Adrenal gland (tissue), 9 donors: ENCODE measurements at regions not wholly inside any gene's neighbourhood (a gene's known extent, or its start where the extent isn't known, plus 50 kb on each side); places are given as distances from the start of the nearest gene placed in this dataset.

Experiments used
- DNase-seq, 7 donors: peaks; one replicate each; pipeline ENCODE4 v3.0.0-alpha.2; 2019 to 2020
- H3K27ac ChIP-seq, 5 donors: fragments of 200-600 bp; sonication (generic) in 4 of 5; 1 replicate in 3 of 5; 2 replicates in 2 of 5; pipeline versions ENCODE4 v1.5.1 to v1.8.0; 2016 to 2020; ENCODE audit warnings: mild to moderate bottlenecking in 1 of 5
- H3K27me3 ChIP-seq: fragments of 200-600 bp; 2 replicates; pipeline ENCODE4 v1.8.0; 2021
- H3K36me3 ChIP-seq, 2 donors: fragments of 200-600 bp; replicated peaks in 1 of 2; 1 replicate in 1 of 2; 2 replicates in 1 of 2; pipeline versions ENCODE4 v1.5.1 to v1.8.0; 2018 to 2022
- H3K4me1 ChIP-seq, 2 donors: fragments of 200-600 bp; replicated peaks in 1 of 2; 1 replicate in 1 of 2; 2 replicates in 1 of 2; pipeline versions ENCODE4 v1.5.1 to v1.8.0; 2018 to 2021
- H3K4me3 ChIP-seq, 4 donors: fragments of 200-600 bp; sonication (generic) in 3 of 4; one replicate each; pipeline ENCODE4 v1.5.1; 2016 to 2018
- H3K9me3 ChIP-seq, 3 donors: fragments of 200-600 bp; sonication (generic) in 1 of 3; replicated peaks in 1 of 3; 1 replicate in 2 of 3; 2 replicates in 1 of 3; pipeline versions ENCODE4 v1.5.1 to v1.8.0; 2016 to 2021
- POLR2A ChIP-seq, 2 donors: fragments of 450-650 bp; IDR thresholded peaks; one replicate each; pipeline ENCODE4 v1.6.1; 2017; ENCODE audit warnings: antibody characterized with exemption in 2 of 2, mild to moderate bottlenecking in 2 of 2, moderate library complexity in 1 of 2
- WGBS, 4 donors: extraction: QIAGEN DNeasy Blood & Tissue Kit in 2 of 4; methylation state at CpG; one replicate each; pipeline versions ENCODE4 v1.1.5 to v1.1.7; 2013 to 2017; 5-methylcytosine and 5-hydroxymethylcytosine counted together
- intact Hi-C, 2 donors: fragments of 100-400 bp; cut with DNase I; formaldehyde crosslinking; loops; one replicate each; pipeline versions ENCODE4 v1.14.1 to v1.15.0; 2022 to 2023
- TF ChIP-seq, protein P1 (sequence below), 6 experiments: fragments of 450-650 bp in 4 of 6; fragments of 200-600 bp in 2 of 6; sonication (generic) in 1 of 6; IDR thresholded peaks; 1 replicate in 5 of 6; 2 replicates in 1 of 6; pipeline versions ENCODE4 v1.5.1 to v1.8.0; 2016 to 2021; ENCODE audit warnings: antibody characterized with exemption in 6 of 6, mild to moderate bottlenecking in 2 of 6, moderate library complexity in 1 of 6
- donor health status: healthy with polysubstance abuse.
- donor health status: Bipolar disorder and iron deficiency.
- donor health status: DM: yes; HTN: yes; CAD: no.
- donor health status: DM: no; HTN: no; CAD: no.
- donor health status: DM: no; HTN: no; CAD: no.

DNA sequence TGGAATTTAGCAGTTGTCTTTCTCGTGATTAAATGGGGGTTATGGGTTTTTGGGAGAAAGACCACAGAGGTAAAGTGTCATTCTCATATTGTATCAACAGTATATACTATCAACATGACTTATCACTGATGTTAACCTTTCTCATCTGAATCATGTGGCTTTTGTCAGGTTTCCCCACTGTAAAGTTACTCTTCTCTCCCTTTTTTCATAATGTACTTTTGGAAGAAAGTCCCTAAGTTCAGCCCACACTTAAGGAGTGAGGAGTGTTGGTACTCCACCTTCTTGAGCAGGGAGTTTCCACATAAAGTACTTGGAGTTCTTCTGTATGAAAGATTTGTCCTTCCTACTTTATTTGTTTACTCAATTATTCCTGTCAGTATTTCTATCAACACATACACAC, 169.9 kb downstream of the ZNF330 start:
- Histone ChIP-seq H3K4me3 (no peak overlapping the region), H3K4me1 (no peaks in the 10 kb centered on the region), H3K9me3 (no peaks in the 10 kb centered on the region), H3K27ac (no peak overlapping the region), H3K36me3 (no peaks in the 10 kb centered on the region), H3K27me3 (no peaks in the 10 kb centered on the region)
- DNase-seq, result no peak
- TF ChIP-seq, protein P1, sequence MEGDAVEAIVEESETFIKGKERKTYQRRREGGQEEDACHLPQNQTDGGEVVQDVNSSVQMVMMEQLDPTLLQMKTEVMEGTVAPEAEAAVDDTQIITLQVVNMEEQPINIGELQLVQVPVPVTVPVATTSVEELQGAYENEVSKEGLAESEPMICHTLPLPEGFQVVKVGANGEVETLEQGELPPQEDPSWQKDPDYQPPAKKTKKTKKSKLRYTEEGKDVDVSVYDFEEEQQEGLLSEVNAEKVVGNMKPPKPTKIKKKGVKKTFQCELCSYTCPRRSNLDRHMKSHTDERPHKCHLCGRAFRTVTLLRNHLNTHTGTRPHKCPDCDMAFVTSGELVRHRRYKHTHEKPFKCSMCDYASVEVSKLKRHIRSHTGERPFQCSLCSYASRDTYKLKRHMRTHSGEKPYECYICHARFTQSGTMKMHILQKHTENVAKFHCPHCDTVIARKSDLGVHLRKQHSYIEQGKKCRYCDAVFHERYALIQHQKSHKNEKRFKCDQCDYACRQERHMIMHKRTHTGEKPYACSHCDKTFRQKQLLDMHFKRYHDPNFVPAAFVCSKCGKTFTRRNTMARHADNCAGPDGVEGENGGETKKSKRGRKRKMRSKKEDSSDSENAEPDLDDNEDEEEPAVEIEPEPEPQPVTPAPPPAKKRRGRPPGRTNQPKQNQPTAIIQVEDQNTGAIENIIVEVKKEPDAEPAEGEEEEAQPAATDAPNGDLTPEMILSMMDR (IDR thresholded peaks at IDR 0.05), result no peak
- no peak for TF ChIP-seq POLR2A (IDR thresholded peaks at IDR 0.05)
- 45 to 58% (median 53%) methylated on average over 1 of the region's 1 CpG for WGBS, 4 donors
- intact Hi-C loops, result no loop called here

DNA sequence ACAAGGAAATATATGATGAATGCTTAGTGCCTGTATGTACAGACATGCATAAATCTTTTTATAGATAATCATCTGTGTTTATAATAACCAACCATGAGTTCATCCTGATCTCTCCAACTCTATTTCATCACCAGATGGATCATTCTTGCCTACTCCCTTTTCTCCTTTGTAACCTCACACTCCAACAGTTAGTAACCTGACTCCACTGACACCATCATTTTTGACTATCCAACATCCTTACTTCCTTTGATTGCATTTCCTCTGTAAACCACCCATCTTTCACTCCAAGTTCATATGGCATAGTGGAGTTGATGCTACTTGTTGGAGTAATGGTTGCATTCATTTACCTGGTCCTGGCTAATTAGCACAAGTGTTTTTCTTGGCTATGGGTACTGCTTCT, 170.6 kb downstream of the ZNF330 start:
- H3K36me3 ChIP-seq, result no peaks in the 10 kb centered on the region
- no peaks in the 10 kb centered on the region for H3K9me3 ChIP-seq
- H3K4me3 ChIP-seq, result no peak overlapping the region
- no peak for DNase-seq
- H3K4me1 ChIP-seq, result no peaks in the 10 kb centered on the region
- intact Hi-C loops, result no loop called here
- H3K27me3 ChIP-seq, result no peaks in the 10 kb centered on the region
- no peak for TF ChIP-seq POLR2A (IDR thresholded peaks at IDR 0.05)
- TF ChIP-seq, protein P1 (IDR thresholded peaks at IDR 0.05), result no peak
- no peak overlapping the region for H3K27ac ChIP-seq

DNA sequence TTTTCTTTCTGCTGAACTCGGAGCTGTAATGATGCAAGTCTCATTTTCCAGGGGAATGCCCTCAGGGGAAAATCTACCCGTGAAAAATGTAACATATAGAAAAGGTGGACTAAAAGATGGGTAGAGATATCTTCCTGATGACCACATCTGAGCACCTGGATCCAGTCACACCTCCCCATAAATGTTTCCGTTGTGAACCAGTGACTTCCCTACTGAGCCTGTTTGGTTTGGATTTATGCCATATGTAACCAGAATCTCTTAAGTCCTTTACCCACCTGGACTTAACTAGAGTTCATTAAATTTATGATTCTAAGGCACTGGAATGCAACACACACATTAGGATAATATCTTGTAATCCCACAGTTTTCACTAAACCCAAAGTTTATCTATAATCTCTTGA, 171.1 kb downstream of the ZNF330 start:
- intact Hi-C loops, result no loop called here
- Histone ChIP-seq H3K4me1 (no peaks in the 10 kb centered on the region), H3K27ac (no peak overlapping the region), H3K4me3 (no peak overlapping the region), H3K36me3 (no peaks in the 10 kb centered on the region), H3K9me3 (no peaks in the 10 kb centered on the region), H3K27me3 (no peaks in the 10 kb centered on the region)
- WGBS, 4 donors, result 69 to 83% (median 79%) methylated on average over 3 of the region's 3 CpGs
- TF ChIP-seq, protein P1 (IDR thresholded peaks at IDR 0.05), result no peak
- TF ChIP-seq POLR2A (IDR thresholded peaks at IDR 0.05), result no peak
- no peak for DNase-seq

DNA sequence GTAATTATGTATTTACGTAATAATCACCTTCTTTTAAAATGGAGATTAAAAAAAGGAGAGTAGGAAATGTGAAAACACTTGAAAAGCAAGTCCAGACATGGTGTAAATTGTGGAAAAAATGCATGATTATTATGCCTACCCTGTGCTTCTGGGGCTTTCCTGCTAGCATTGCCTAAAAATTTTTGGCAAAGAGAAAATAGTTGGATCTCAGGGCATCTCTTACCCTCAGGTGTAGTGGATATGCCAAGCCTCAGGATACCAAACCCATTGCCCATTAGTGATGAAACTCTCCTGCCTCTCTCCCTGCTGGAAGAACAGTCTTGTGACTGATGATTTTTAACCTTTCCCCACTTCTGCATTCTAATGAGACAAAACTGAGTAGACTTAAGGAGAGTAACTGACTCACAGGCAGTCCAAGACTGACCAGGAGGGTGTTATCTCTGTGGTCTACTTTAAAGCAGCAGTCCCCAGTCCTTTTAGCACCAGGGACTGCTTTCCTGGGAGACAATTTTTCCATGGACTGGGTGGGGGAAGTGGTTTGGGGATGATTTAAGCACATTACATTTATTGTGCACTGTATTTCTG, 174.6 kb downstream of the ZNF330 start:
- intact Hi-C loops, result no loop called here
- 89 to 98% (median 94%) methylated on average over 1 of the region's 1 CpG for whole genome bisulfite sequencing, 4 donors
- no peaks in the 10 kb centered on the region for H3K27me3 ChIP-seq
- no peak for TF ChIP-seq POLR2A (IDR thresholded peaks at IDR 0.05)
- TF ChIP-seq, protein P1 (IDR thresholded peaks at IDR 0.05), result no peak
- H3K36me3 ChIP-seq, result no peaks in the 10 kb centered on the region
- no peak overlapping the region for H3K4me3 ChIP-seq
- H3K27ac ChIP-seq, result no peak overlapping the region
- H3K4me1 ChIP-seq, result no peaks in the 10 kb centered on the region
- no peaks in the 10 kb centered on the region for H3K9me3 ChIP-seq
- DNase-seq, result no peak
